ENCODE measurements at regions not wholly inside any gene's neighbourhood (a gene's known extent, or its start where the extent isn't known, plus 50 kb on each side); places are given as distances from the start of the nearest gene placed in this dataset.
A peak's percentile ranks its signal among the peaks of the same experiment; 100 is the strongest.
"Not testable (repeated sequence)": the region's sequence is repeated elsewhere in the genome, so short reads cannot be mapped to it uniquely, and the experiment has no call there.

DNA sequence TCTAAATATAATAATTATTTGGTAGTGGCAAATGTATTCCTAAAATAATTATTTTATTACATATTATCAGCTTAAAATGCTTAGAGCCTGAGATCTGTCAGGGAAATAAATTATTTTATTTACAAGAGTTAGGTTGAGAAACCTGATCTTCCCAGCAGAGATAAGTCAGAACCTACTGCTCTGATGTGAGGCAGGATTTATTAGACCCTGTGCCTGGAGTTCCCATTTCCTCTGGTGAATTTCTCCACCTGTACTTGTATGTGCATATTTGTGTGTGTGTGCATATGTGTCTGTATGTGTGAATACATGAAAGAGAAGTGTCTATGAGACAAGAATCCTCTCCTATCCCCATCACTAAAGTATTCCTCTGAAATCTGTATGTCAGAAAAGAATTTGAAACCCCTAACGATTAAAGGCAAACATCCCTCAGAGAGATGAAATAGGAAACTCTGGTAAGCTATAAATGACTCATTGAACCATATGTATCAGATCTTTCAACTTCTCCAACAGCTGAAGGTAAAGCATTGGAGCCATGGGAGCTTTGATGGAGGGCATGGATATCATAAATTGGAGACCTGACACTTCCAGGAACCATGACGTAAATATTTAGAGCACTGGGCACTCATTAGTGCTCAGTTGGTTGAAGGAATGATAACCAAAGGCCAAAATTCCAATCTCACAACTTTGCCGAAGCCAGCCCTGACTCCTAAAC is 190.9 kb downstream of the XPNPEP1 start:
- Mint-ChIP-seq H3K36me3 (no peaks in the 10 kb centered on the region), H3K27ac (no peak overlapping the region)
- TF ChIP-seq, protein P1, sequence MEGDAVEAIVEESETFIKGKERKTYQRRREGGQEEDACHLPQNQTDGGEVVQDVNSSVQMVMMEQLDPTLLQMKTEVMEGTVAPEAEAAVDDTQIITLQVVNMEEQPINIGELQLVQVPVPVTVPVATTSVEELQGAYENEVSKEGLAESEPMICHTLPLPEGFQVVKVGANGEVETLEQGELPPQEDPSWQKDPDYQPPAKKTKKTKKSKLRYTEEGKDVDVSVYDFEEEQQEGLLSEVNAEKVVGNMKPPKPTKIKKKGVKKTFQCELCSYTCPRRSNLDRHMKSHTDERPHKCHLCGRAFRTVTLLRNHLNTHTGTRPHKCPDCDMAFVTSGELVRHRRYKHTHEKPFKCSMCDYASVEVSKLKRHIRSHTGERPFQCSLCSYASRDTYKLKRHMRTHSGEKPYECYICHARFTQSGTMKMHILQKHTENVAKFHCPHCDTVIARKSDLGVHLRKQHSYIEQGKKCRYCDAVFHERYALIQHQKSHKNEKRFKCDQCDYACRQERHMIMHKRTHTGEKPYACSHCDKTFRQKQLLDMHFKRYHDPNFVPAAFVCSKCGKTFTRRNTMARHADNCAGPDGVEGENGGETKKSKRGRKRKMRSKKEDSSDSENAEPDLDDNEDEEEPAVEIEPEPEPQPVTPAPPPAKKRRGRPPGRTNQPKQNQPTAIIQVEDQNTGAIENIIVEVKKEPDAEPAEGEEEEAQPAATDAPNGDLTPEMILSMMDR (conservative IDR thresholded peaks at IDR 0.05) = no peak

DNA sequence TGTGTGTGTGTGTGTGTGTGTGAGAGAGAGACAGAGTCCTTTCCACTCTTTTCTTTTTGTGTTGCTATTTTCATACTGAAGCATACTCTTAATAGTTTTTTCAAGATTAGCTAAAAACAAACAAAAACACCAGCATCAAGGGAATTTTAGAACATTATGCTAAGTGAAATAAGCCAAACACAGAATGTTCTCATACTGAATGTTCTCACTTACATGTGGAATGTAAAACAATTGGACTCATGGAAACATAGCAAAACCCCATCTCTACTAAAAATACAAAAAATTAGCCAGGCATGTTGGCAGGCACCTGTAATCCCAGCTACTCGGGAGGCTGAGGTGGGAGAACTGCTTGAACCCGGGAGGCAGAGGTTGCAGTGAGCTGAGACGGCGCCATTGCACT is 193.4 kb downstream of the XPNPEP1 start:
- H3K4me3 Mint-ChIP-seq; DNase-seq (ENCODE audit: extremely low spot score, unreplicated experiment); H3K27ac Mint-ChIP-seq; H3K27me3 Mint-ChIP-seq; H3K9me3 Mint-ChIP-seq; H3K4me1 Mint-ChIP-seq (ENCODE audit: unreplicated experiment); H3K36me3 Mint-ChIP-seq: not testable (repeated sequence)

More for the DNA sequence above, 190.9 kb downstream of the XPNPEP1 start:
- no peak for DNase-seq (ENCODE audit: extremely low spot score, unreplicated experiment)
- Mint-ChIP-seq H3K4me3 (no peak overlapping the region), H3K4me1 (ENCODE audit: unreplicated experiment) (peaks cover 8% of the 10 kb centered on the region), H3K9me3 (no peaks in the 10 kb centered on the region), H3K27me3 (no peaks in the 10 kb centered on the region)

DNA sequence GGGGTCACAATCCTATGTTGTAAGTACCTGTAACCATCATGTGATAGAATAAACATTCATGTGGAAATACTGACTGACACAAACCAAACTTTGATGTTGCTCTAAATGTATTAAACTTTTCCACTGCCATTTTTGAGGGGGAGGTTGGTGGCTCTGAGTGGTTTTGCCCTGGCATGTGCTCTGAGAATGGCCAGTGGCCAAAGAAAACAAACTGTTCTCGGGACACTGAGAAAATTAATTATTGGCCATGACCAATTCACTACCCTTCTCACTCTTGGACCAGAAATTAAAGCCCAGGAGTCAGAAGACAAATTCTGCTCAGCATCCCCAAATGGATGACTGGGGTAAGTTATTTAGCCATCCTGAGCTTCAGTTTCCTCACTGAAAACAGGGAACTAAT is 195.9 kb downstream of the XPNPEP1 start:
- peaks cover 10% of the 10 kb centered on the region for H3K4me1 Mint-ChIP-seq (ENCODE audit: unreplicated experiment)
- H3K4me3 Mint-ChIP-seq = no peak overlapping the region
- H3K27ac Mint-ChIP-seq = no peak overlapping the region
- TF ChIP-seq, protein P1 (conservative IDR thresholded peaks at IDR 0.05) = no peak
- H3K27me3 Mint-ChIP-seq = no peaks in the 10 kb centered on the region
- no peaks in the 10 kb centered on the region for H3K36me3 Mint-ChIP-seq
- DNase-seq (ENCODE audit: extremely low spot score, unreplicated experiment) = no peak
- no peaks in the 10 kb centered on the region for H3K9me3 Mint-ChIP-seq

DNA sequence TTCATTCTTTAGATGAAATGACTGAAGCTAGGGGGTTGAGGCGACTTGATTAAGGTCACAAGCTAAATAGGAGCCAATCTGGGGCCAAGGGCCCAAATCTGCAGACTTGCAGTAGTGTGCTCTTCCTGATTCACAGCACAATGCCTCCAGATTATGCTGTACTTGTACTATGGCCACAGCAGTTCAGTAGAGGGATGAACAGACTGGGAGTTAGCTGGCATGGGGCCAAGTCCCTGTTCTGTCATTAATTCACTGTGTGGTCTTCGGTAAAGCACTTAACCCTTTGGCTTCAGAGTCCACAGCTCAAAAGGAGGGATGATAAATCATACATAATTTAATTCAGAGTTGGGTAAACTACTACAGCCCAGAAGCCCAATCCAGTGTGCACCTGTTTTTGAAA is 196.8 kb downstream of the XPNPEP1 start:
- peak; percentile 70 for DNase-seq (ENCODE audit: extremely low spot score, unreplicated experiment)
- no peak overlapping the region for H3K27ac Mint-ChIP-seq
- TF ChIP-seq, protein P1 (conservative IDR thresholded peaks at IDR 0.05) = no peak
- no peak overlapping the region for H3K4me3 Mint-ChIP-seq
- H3K27me3 Mint-ChIP-seq = no peaks in the 10 kb centered on the region
- H3K9me3 Mint-ChIP-seq = no peaks in the 10 kb centered on the region
- peaks cover 11% of the 10 kb centered on the region for H3K4me1 Mint-ChIP-seq (ENCODE audit: unreplicated experiment)
- no peaks in the 10 kb centered on the region for H3K36me3 Mint-ChIP-seq

DNA sequence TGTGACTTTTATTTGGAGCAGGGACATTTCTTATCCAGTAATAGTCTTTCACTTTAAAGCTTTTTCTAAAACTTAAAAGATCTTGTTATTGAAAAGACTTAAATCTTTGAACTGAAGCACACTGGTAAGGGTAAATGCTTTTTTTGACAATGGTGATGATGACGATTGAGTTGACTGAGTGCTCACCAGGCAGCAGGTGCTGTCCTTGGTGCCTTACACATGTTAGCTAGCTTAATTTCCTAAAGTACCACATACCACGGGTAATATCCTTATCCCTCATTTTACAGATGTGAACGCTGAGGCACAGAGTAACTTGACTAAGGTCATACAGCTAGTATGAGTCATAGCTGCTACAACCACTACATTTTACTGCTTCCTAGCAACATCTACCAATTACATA is 200.0 kb downstream of the XPNPEP1 start:
- peaks cover 12% of the 10 kb centered on the region for H3K4me1 Mint-ChIP-seq (ENCODE audit: unreplicated experiment)
- TF ChIP-seq, protein P1 (conservative IDR thresholded peaks at IDR 0.05) = no peak
- H3K27ac Mint-ChIP-seq = no peak overlapping the region
- peaks cover 4% of the 10 kb centered on the region for H3K27me3 Mint-ChIP-seq
- H3K9me3 Mint-ChIP-seq = no peaks in the 10 kb centered on the region
- no peak overlapping the region for H3K4me3 Mint-ChIP-seq
- no peaks in the 10 kb centered on the region for H3K36me3 Mint-ChIP-seq
- DNase-seq (ENCODE audit: extremely low spot score, unreplicated experiment) = no peak

DNA sequence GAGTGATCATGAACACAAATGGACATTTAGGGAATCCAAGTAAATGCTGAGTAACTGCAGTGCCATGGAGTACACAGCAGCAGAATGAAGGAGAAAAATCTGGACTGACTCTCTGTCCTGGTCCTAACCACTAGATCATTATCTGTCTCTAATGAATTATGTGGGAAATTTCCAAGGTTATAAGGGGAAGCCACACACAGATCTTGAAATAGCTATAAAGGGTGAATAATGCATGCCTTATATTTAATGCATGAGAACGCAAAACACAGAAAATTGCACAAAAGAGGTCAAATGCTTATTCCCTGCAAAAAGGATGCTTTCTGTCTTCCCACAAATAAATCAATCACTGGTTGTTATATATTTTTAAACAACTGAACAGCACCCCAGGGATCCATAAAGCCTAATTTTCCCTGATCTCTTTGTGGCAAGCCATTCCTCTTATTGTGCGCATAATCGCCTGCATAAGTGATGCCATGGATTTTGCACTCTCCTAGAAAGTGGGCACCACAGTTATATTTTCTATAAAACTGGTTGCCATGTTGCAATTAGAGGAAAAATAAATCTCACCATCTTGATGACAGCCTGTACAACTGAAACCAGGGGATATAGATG is 201.8 kb downstream of the XPNPEP1 start:
- TF ChIP-seq, protein P1 (conservative IDR thresholded peaks at IDR 0.05) = no peak
- Mint-ChIP-seq H3K9me3 (no peaks in the 10 kb centered on the region), H3K27me3 (peaks cover 4% of the 10 kb centered on the region), H3K4me3 (no peak overlapping the region), H3K4me1 (ENCODE audit: unreplicated experiment) (peaks cover 9% of the 10 kb centered on the region), H3K27ac (no peak overlapping the region), H3K36me3 (no peaks in the 10 kb centered on the region)
- no peak for DNase-seq (ENCODE audit: extremely low spot score, unreplicated experiment)

Data from type B pancreatic cell (in vitro differentiated cells).